Small intestine (tissue), 7 donors: ENCODE measurements at regions not wholly inside any gene's neighbourhood (a gene's known extent, or its start where the extent isn't known, plus 50 kb on each side); places are given as distances from the start of the nearest gene placed in this dataset.

Source experiments
- DNase-seq, 2 donors: peaks; one replicate each; pipeline versions ENCODE4 v3.0.0 to v3.0.0-alpha.2; 2013
- FAIRE-seq: peaks from 2 replicates; lab custom pipeline; 2012; peaks lifted over from hg19 to GRCh38; lab: Jason Lieb, UNC
- H3K27ac ChIP-seq, 3 donors: one replicate each; pipeline ENCODE4 v1.5.1; 2013; ENCODE audit warnings: low read length in 2 of 3, mild to moderate bottlenecking in 2 of 3, control low read depth in 1 of 3, inconsistent platforms in 1 of 3, low read depth in 1 of 3, moderate library complexity in 1 of 3
- H3K27me3 ChIP-seq, 3 donors: one replicate each; pipeline ENCODE4 v1.6.1; 2013; ENCODE audit warnings: low read length in 3 of 3, inconsistent platforms in 1 of 3; ENCODE audit not compliant: control insufficient read depth in 3 of 3, insufficient read depth in 3 of 3
- H3K36me3 ChIP-seq, 3 donors: one replicate each; pipeline ENCODE4 v1.6.1; 2013; ENCODE audit warnings: low read length in 3 of 3, inconsistent platforms in 1 of 3, low read depth in 1 of 3, mild to moderate bottlenecking in 1 of 3, moderate library complexity in 1 of 3; ENCODE audit not compliant: control insufficient read depth in 3 of 3, insufficient read depth in 2 of 3
- H3K4me1 ChIP-seq, 3 donors: one replicate each; pipeline ENCODE4 v1.6.1; 2013; ENCODE audit warnings: low read length in 2 of 3, inconsistent platforms in 1 of 3, low read depth in 1 of 3, mild to moderate bottlenecking in 1 of 3, moderate library complexity in 1 of 3; ENCODE audit not compliant: control insufficient read depth in 3 of 3, insufficient read depth in 2 of 3
- H3K4me3 ChIP-seq, 3 donors: one replicate each; pipeline ENCODE4 v1.5.1; 2013; ENCODE audit warnings: low read length in 3 of 3, control low read depth in 1 of 3, inconsistent platforms in 1 of 3, low read depth in 1 of 3, mild to moderate bottlenecking in 1 of 3, moderate library complexity in 1 of 3
- H3K9me3 ChIP-seq, 2 donors: one replicate each; pipeline ENCODE4 v1.6.1; 2013; ENCODE audit warnings: low read depth in 1 of 2, low read length in 1 of 2; ENCODE audit not compliant: control insufficient read depth in 2 of 2, insufficient read depth in 1 of 2
- WGBS, 3 donors: extraction: QIAGEN DNeasy Blood & Tissue Kit; methylation state at CpG; one replicate each; pipeline ENCODE4 v1.1.7; 2013; 5-methylcytosine and 5-hydroxymethylcytosine counted together
- donor health status: healthy with polysubstance abuse.
- donor health status: control.
- donor health status: control.
- donor health status: Bipolar disorder and iron deficiency.
- donor health status: healthy.

DNA sequence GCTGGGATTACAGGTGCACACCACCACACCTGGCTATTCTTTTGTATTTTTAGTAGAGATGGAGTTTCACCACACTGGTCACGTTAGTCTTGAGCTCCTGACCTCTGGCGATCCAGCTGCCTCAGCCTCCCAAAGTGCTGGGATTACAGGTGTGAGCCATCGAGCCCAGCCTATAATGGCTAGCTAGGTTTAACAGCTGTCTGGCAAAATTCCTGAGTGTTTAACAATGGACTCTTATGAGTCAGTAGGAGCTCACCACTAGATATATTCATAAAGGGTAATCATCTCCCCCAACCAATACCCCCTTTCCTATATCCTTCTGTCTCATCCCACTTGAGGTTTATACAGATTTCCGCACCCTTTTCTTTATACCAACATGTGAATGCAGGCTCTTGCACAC is 91.5 kb upstream of the CDH13 start:
- no peak for FAIRE-seq
- WGBS, 3 donors = 71 to 78% (median 77%) methylated on average over 4 of the region's 4 CpGs

GRCh38 chr16:82533189-82533588 is 93.6 kb upstream of the CDH13 start:
- no peak for DNase-seq
- no peaks in the 10 kb centered on the region for H3K36me3 ChIP-seq
- no peaks in the 10 kb centered on the region for H3K9me3 ChIP-seq
- H3K27ac ChIP-seq = no peak overlapping the region
- no peak for FAIRE-seq
- 17 to 42% (median 21%) methylated on average over 4 of the region's 4 CpGs for WGBS, 3 donors
- no peaks in the 10 kb centered on the region for H3K27me3 ChIP-seq
- no peak overlapping the region for H3K4me3 ChIP-seq
- H3K4me1 ChIP-seq = no peaks in the 10 kb centered on the region

More for the DNA sequence above, 91.5 kb upstream of the CDH13 start:
- no peak for DNase-seq
- no peaks in the 10 kb centered on the region for H3K9me3 ChIP-seq
- no peaks in the 10 kb centered on the region for H3K4me1 ChIP-seq
- no peak overlapping the region for H3K27ac ChIP-seq
- peaks cover 0 to 2% (median 0%) of the 10 kb centered on the region in 3 donors for H3K27me3 ChIP-seq
- H3K4me3 ChIP-seq = no peak overlapping the region
- no peaks in the 10 kb centered on the region for H3K36me3 ChIP-seq

DNA sequence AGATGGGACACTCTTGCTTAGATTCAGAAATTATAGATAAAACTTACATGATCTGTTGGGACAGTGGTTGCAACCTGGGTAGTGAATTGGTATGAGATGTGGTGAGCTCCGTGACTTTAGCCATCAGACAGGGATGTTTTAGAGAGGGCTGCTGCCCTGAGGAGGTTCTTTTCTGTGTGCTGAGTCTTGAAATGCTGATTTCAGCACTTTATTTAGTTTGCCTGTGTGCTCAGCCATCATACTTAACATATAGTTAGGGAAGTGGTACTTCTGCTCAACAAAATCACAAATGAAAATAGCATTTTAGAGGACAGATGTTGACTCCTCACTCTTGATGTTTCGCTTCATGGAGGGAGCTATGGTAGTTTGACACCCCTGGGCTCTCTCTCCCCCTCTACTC is 95.9 kb upstream of the CDH13 start:
- Histone ChIP-seq H3K27ac (no peak overlapping the region), H3K4me1 (no peaks in the 10 kb centered on the region), H3K27me3 (no peaks in the 10 kb centered on the region), H3K4me3 (no peak overlapping the region), H3K9me3 (no peaks in the 10 kb centered on the region), H3K36me3 (no peaks in the 10 kb centered on the region)
- DNase-seq (no peak), FAIRE-seq (no peak)
- 68 to 92% (median 69%) methylated on average over 2 of the region's 2 CpGs for WGBS, 3 donors

GRCh38 chr16:82527101-82527500 is 99.7 kb upstream of the CDH13 start:
- Histone ChIP-seq H3K4me3 (no peak overlapping the region), H3K36me3 (no peaks in the 10 kb centered on the region), H3K27ac (no peak overlapping the region), H3K27me3 (no peaks in the 10 kb centered on the region), H3K9me3 (no peaks in the 10 kb centered on the region), H3K4me1 (no peaks in the 10 kb centered on the region)
- FAIRE-seq (no peak), DNase-seq (no peak)
- WGBS, 3 donors = 77 to 89% (median 82%) methylated on average over 7 of the region's 7 CpGs

DNA sequence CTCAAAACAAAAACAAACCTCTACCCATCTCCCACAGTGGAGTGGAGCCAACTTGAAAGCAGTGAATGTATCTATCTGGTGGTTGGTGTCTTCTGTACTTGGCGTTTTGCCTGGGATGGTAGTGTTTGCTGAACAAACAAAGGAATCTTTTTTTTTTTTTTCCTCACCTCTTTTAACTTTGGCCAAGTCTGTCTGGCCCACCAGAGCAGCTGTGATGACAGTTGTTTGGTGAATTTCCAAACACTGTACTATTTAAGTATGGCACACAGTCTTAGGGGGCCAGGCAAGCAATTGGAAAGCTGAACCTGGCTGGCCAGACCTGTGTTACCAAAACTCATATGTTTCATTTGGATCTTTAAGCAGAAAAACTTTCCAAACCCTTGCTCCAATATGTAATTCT is 101.8 kb upstream of the CDH13 start:
- no peaks in the 10 kb centered on the region for H3K9me3 ChIP-seq
- FAIRE-seq (no peak), DNase-seq (no peak)
- no peaks in the 10 kb centered on the region for H3K36me3 ChIP-seq
- no peaks in the 10 kb centered on the region for H3K27me3 ChIP-seq
- no peaks in the 10 kb centered on the region for H3K4me1 ChIP-seq
- H3K4me3 ChIP-seq = no peak overlapping the region
- no peak overlapping the region for H3K27ac ChIP-seq
- 18 to 52% (median 21%) methylated on average over 1 of the region's 1 CpG for WGBS, 3 donors

- no peaks in the 10 kb centered on the region for H3K4me1 ChIP-seq
- H3K4me3 ChIP-seq = no peak overlapping the region
- H3K9me3 ChIP-seq = no peaks in the 10 kb centered on the region
- FAIRE-seq (no peak), DNase-seq (no peak)
- H3K27me3 ChIP-seq = no peaks in the 10 kb centered on the region
- WGBS, 3 donors = 32 to 62% (median 39%) methylated on average over 1 of the region's 1 CpG
- no peaks in the 10 kb centered on the region for H3K36me3 ChIP-seq
- no peak overlapping the region for H3K27ac ChIP-seq
Observed at GRCh38 chr16:82523815-82524214, 103.0 kb upstream of the CDH13 start.

GRCh38 chr16:82522026-82522425 is 104.7 kb upstream of the CDH13 start:
- DNase-seq (no peak), FAIRE-seq (no peak)
- no peak overlapping the region for H3K4me3 ChIP-seq
- H3K36me3 ChIP-seq = no peaks in the 10 kb centered on the region
- H3K9me3 ChIP-seq = no peaks in the 10 kb centered on the region
- no peak overlapping the region for H3K27ac ChIP-seq
- no peaks in the 10 kb centered on the region for H3K27me3 ChIP-seq
- WGBS, 3 donors = 71 to 83% (median 80%) methylated on average over 6 of the region's 6 CpGs
- H3K4me1 ChIP-seq = no peaks in the 10 kb centered on the region

DNA sequence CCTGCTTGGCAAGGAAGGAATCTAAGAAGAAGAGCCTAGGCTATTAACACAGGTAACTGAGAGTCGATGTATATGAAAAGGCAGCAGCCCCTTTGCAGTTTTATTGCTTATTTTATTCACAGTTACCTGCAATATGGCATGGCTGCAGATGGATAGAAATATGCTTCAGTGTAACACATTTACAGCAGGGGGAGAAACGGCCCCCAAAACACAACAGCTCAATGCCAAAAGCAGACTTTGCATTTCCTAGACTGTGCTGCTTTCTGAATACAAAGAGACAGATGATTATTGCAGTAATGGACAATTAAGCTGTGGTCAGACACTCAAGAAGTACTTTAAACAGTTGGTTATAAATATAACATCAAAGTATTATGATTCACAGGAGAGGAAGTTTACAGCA is 108.0 kb upstream of the CDH13 start:
- FAIRE-seq (no peak), DNase-seq (no peak)
- Histone ChIP-seq H3K36me3 (no peaks in the 10 kb centered on the region), H3K4me1 (no peaks in the 10 kb centered on the region), H3K27ac (no peak overlapping the region), H3K4me3 (no peak overlapping the region), H3K27me3 (no peaks in the 10 kb centered on the region), H3K9me3 (no peaks in the 10 kb centered on the region)
- 44 to 54% (median 48%) methylated on average over 2 of the region's 2 CpGs for WGBS, 3 donors

DNA sequence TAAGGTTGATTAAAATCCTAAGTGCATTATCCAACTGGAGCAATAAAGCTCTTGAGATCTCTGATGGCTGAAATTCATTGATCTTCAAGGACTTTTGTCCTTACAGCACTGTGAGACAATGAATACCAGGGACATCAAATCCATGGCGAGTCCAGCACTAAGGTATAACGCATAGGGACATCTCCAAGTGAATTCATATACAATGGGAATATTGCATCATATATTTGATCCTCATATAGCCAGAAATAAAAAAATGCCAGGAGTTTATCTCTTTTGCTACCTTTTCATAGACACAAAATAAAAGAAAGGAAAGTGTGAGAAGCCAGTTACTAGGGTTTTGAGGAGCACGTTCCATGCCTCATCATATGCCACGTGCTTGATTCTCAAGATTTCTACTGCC is 112.5 kb upstream of the CDH13 start:
- H3K27ac ChIP-seq = no peak overlapping the region
- WGBS, 3 donors = 64 to 88% (median 74%) methylated on average over 4 of the region's 4 CpGs
- no peak for FAIRE-seq
- no peak for DNase-seq
- no peaks in the 10 kb centered on the region for H3K9me3 ChIP-seq
- H3K4me1 ChIP-seq = no peaks in the 10 kb centered on the region
- H3K36me3 ChIP-seq = no peaks in the 10 kb centered on the region
- no peak overlapping the region for H3K4me3 ChIP-seq
- H3K27me3 ChIP-seq = no peaks in the 10 kb centered on the region
